Peyer's patch (tissue), 4 donors: ENCODE measurements at regions not wholly inside any gene's neighbourhood (a gene's known extent, or its start where the extent isn't known, plus 50 kb on each side); places are given as distances from the start of the nearest gene placed in this dataset.

Experiments used
- CTCF ChIP-seq, 6 experiments: fragments of 450-650 bp in 4 of 6; fragments of 200-600 bp in 2 of 6; sonication (generic) in 1 of 6; IDR thresholded peaks; one replicate each; pipeline ENCODE4 v1.5.1; 2017 to 2019; ENCODE audit warnings: antibody characterized with exemption in 6 of 6, mild to moderate bottlenecking in 3 of 6, moderate library complexity in 1 of 6
- POLR2A ChIP-seq, 2 donors: fragments of 450-650 bp; IDR thresholded peaks; one replicate each; pipeline ENCODE4 v1.5.1; 2017; ENCODE audit warnings: antibody characterized with exemption in 2 of 2, mild to moderate bottlenecking in 2 of 2, moderate library complexity in 2 of 2

- TF ChIP-seq CTCF (IDR thresholded peaks at IDR 0.05) (no peak), POLR2A (IDR thresholded peaks at IDR 0.05) (no peak)
Observed at GRCh38 chr2:22536133-22536532, 848.8 kb upstream of the KLHL29 start.
